A673 (cell line): ENCODE measurements at regions not wholly inside any gene's neighbourhood (a gene's known extent, or its start where the extent isn't known, plus 50 kb on each side); places are given as distances from the start of the nearest gene placed in this dataset.

ENCODE experiments used
- BruUV-seq: library from RNA; stranded (reverse); fragments of 400-500 nt; replicated peaks from 2 replicates; lab custom pipeline; 2021; lab: Mats Ljungman, UMichigan
- CTCF ChIA-PET: fragments of 300-600 bp; sonication (Branson Sonifier 250); formaldehyde crosslinking; loops from one replicate; lab custom pipeline; 2022; ENCODE audit warnings: antibody characterized with exemption; lab: Charles Lee
- POLR2A ChIA-PET: fragments of 300-600 bp; sonication (Branson Sonifier 250); formaldehyde crosslinking; loops from one replicate; lab custom pipeline; 2022; ENCODE audit warnings: antibody characterized with exemption; ENCODE audit not compliant: low non-redundant PET; lab: Charles Lee
- DNase-seq: peaks from one replicate; pipeline ENCODE4 v3.0.0-alpha.2; 2015; ENCODE audit warnings: low spot score
- H3K27ac ChIP-seq: fragments of 200-600 bp; sonication (generic); 2 replicates; pipeline ENCODE4 v1.5.1; 2016; ENCODE audit warnings: mixed run types, low read depth, mild to moderate bottlenecking, mixed read lengths, antibody characterized with exemption, low read length; ENCODE audit not compliant: poor library complexity, severe bottlenecking
- H3K27me3 ChIP-seq: fragments of 200-600 bp; sonication (generic); replicated peaks from 2 replicates; pipeline ENCODE4 v1.6.1; 2017; ENCODE audit warnings: mixed run types, low read depth, mild to moderate bottlenecking, mixed read lengths, antibody characterized with exemption, low read length; ENCODE audit not compliant: insufficient read depth, poor library complexity
- H3K36me3 ChIP-seq: fragments of 200-600 bp; sonication (generic); 2 replicates; pipeline ENCODE4 v1.6.1; 2016; ENCODE audit warnings: mixed run types, mild to moderate bottlenecking, mixed read lengths, antibody characterized with exemption, low read length; ENCODE audit not compliant: insufficient read depth, poor library complexity, severe bottlenecking
- H3K4me1 ChIP-seq: fragments of 200-600 bp; sonication (generic); 2 replicates; pipeline ENCODE4 v1.6.1; 2017; ENCODE audit warnings: mixed run types, mild to moderate bottlenecking, mixed read lengths, antibody characterized with exemption, low read length; ENCODE audit not compliant: insufficient read depth, poor library complexity, severe bottlenecking
- H3K4me3 ChIP-seq: fragments of 200-600 bp; sonication (generic); 2 replicates; pipeline ENCODE4 v1.5.1; 2016; ENCODE audit warnings: low read depth, mixed run types, mild to moderate bottlenecking, mixed read lengths, low read length; ENCODE audit not compliant: poor library complexity, severe bottlenecking
- H3K9me3 ChIP-seq: fragments of 200-600 bp; sonication (generic); 2 replicates; pipeline ENCODE4 v1.6.1; 2016; ENCODE audit warnings: mixed run types, low read depth, mild to moderate bottlenecking, mixed read lengths, antibody characterized with exemption, low read length; ENCODE audit not compliant: poor library complexity, severe bottlenecking
- CTCF ChIP-seq: fragments of 300-800, 200-600 bp; sonication (generic); conservative IDR thresholded peaks from 2 replicates; pipeline ENCODE4 v1.5.1; 2017; ENCODE audit warnings: low read depth, mild to moderate bottlenecking, antibody characterized with exemption, low read length, moderate library complexity, mixed read lengths
- EZH2 ChIP-seq: fragments of 200-600 bp; sonication (generic); IDR thresholded peaks from 2 replicates; pipeline ENCODE4 v1.6.1; 2017; ENCODE audit warnings: borderline replicate concordance, low read depth, mild to moderate bottlenecking, mixed read lengths, antibody characterized with exemption, low read length; ENCODE audit not compliant: poor library complexity, severe bottlenecking
- intact Hi-C: fragments of 100-400 bp; cut with micrococcal nuclease; formaldehyde crosslinking; loops from one replicate; pipeline ENCODE4 v1.10.0; 2022; ENCODE audit not compliant: unreplicated experiment

- CTCF ChIA-PET = no interaction called here
- intact Hi-C loops = no loop called here
- TF ChIP-seq EZH2 (no peak), CTCF (no peak)
- H3K9me3 ChIP-seq = no peaks in the 10 kb centered on the region
- H3K27me3 ChIP-seq = no peaks in the 10 kb centered on the region
- no peaks in the 10 kb centered on the region for H3K4me1 ChIP-seq
- H3K36me3 ChIP-seq = no peaks in the 10 kb centered on the region
- H3K4me3 ChIP-seq = no peak overlapping the region
- BruUV-seq = no TSS peak
- no peak overlapping the region for H3K27ac ChIP-seq
- POLR2A ChIA-PET = no interaction called here
- DNase-seq = no peak
These were observed 411.1 kb upstream of the MGMT start for GRCh38 chr10:129055986-129056385.

- no peak for DNase-seq
- no peak for TF ChIP-seq CTCF
- no peak for TF ChIP-seq EZH2
- POLR2A ChIA-PET = interaction anchor here (0.6 kb wide), 1 partner anchor 828 kb away, joined by 3 read pairs; no protein-coding TSS in a partner anchor
These were observed 410.0 kb upstream of the MGMT start for GRCh38 chr10:129056734-129057689.

GRCh38 chr10:129057856-129058663 lies 409.0 kb upstream of the MGMT start:
- CTCF ChIA-PET = no interaction called here
- no peaks in the 10 kb centered on the region for H3K27me3 ChIP-seq
- POLR2A ChIA-PET = interaction anchor here (0.6 kb wide), 1 partner anchor 827 kb away, joined by 3 read pairs; no protein-coding TSS in a partner anchor
- H3K27ac ChIP-seq = no peak overlapping the region
- H3K4me1 ChIP-seq = no peaks in the 10 kb centered on the region
- H3K36me3 ChIP-seq = no peaks in the 10 kb centered on the region
- no peaks in the 10 kb centered on the region for H3K9me3 ChIP-seq
- intact Hi-C loops = no loop called here
- no peak for DNase-seq
- TF ChIP-seq CTCF = no peak
- no peak for TF ChIP-seq EZH2
- BruUV-seq = no TSS peak
- H3K4me3 ChIP-seq = no peak overlapping the region

More at GRCh38 chr10:129056734-129057689, 410.0 kb upstream of the MGMT start:
- no peaks in the 10 kb centered on the region for H3K36me3 ChIP-seq
- no peaks in the 10 kb centered on the region for H3K27me3 ChIP-seq
- H3K9me3 ChIP-seq = no peaks in the 10 kb centered on the region
- CTCF ChIA-PET = no interaction called here
- no TSS peak for BruUV-seq
- H3K4me3 ChIP-seq = no peak overlapping the region
- H3K4me1 ChIP-seq = no peaks in the 10 kb centered on the region
- intact Hi-C loops = no loop called here
- H3K27ac ChIP-seq = no peak overlapping the region
